Mesenchymal stem cell (in vitro differentiated cells and primary cell): ENCODE measurements at regions not wholly inside any gene's neighbourhood (a gene's known extent, or its start where the extent isn't known, plus 50 kb on each side); places are given as distances from the start of the nearest gene placed in this dataset.
A peak's percentile ranks its signal among the peaks of the same experiment; 100 is the strongest.

Source experiments
- DNase-seq: peaks from one replicate; pipeline ENCODE4 v3.0.0-alpha.2; 2013
- H2AFZ ChIP-seq: one replicate; pipeline ENCODE4 v1.6.1; 2013; ENCODE audit warnings: low read depth, mild to moderate bottlenecking, control low read depth, inconsistent platforms, low read length, moderate library complexity
- H2AK5ac ChIP-seq: 2 replicates; pipeline ENCODE4 v1.6.1; 2013; ENCODE audit warnings: low read length, moderate library complexity, mild to moderate bottlenecking, inconsistent platforms; ENCODE audit not compliant: severe bottlenecking
- H2BK120ac ChIP-seq: one replicate; pipeline ENCODE4 v1.6.1; 2013; ENCODE audit warnings: low read depth, mild to moderate bottlenecking, inconsistent platforms, low read length, moderate library complexity
- H2BK12ac ChIP-seq, 2 experiments: one replicate each; pipeline ENCODE4 v1.6.1; 2013; ENCODE audit warnings: inconsistent platforms in 2 of 2, low read length in 2 of 2, mild to moderate bottlenecking in 2 of 2, moderate library complexity in 2 of 2, control low read depth in 1 of 2
- H2BK15ac ChIP-seq: one replicate; pipeline ENCODE4 v1.6.1; 2013; ENCODE audit warnings: mild to moderate bottlenecking, low read depth, inconsistent platforms; ENCODE audit not compliant: poor library complexity, severe bottlenecking
- H2BK5ac ChIP-seq: 2 replicates; pipeline ENCODE4 v1.6.1; 2013; ENCODE audit warnings: low read depth, mild to moderate bottlenecking, low read length, control low read depth, inconsistent platforms; ENCODE audit not compliant: poor library complexity, severe bottlenecking
- H3K14ac ChIP-seq, 2 experiments: one replicate each; pipeline ENCODE4 v1.6.1; 2013; ENCODE audit warnings: inconsistent platforms in 2 of 2, low read length in 2 of 2, control low read depth in 1 of 2, mild to moderate bottlenecking in 1 of 2, moderate library complexity in 1 of 2
- H3K18ac ChIP-seq, 2 experiments: one replicate each; pipeline ENCODE4 v1.6.1; 2013; ENCODE audit warnings: inconsistent platforms in 2 of 2, low read length in 2 of 2, control low read depth in 1 of 2, low read depth in 1 of 2, mild to moderate bottlenecking in 1 of 2
- H3K23ac ChIP-seq, 2 experiments: one replicate each; pipeline ENCODE4 v1.6.1; 2013; ENCODE audit warnings: inconsistent platforms in 2 of 2, low read length in 2 of 2, mild to moderate bottlenecking in 2 of 2, moderate library complexity in 2 of 2, control low read depth in 1 of 2
- H3K27ac ChIP-seq: 2 replicates; pipeline ENCODE4 v1.5.1; 2013; ENCODE audit warnings: mild to moderate bottlenecking, moderate library complexity, low read length, control low read depth, inconsistent platforms; ENCODE audit not compliant: poor library complexity, severe bottlenecking
- H3K27me3 ChIP-seq, 2 experiments: 2 replicates each; pipeline versions ENCODE4 v1.6.1 to v1.7.0; 2013; ENCODE audit warnings: low read length in 2 of 2, mild to moderate bottlenecking in 2 of 2, moderate library complexity in 2 of 2, control low read depth in 1 of 2, inconsistent platforms in 1 of 2; ENCODE audit not compliant: control insufficient read depth in 1 of 2, insufficient read depth in 1 of 2
- H3K36me3 ChIP-seq, 2 experiments: 2 replicates each; pipeline versions ENCODE4 v1.6.1 to v1.7.0; 2013; ENCODE audit warnings: low read length in 2 of 2, control low read depth in 1 of 2, inconsistent platforms in 1 of 2, low read depth in 1 of 2, mild to moderate bottlenecking in 1 of 2; ENCODE audit not compliant: insufficient read depth in 2 of 2, control insufficient read depth in 1 of 2
- H3K4ac ChIP-seq, 2 experiments: one replicate each; pipeline ENCODE4 v1.6.1; 2013; ENCODE audit warnings: inconsistent platforms in 2 of 2, low read length in 2 of 2, mild to moderate bottlenecking in 2 of 2, moderate library complexity in 2 of 2, control low read depth in 1 of 2, low read depth in 1 of 2
- H3K4me1 ChIP-seq: 2 replicates; pipeline ENCODE4 v1.6.1; 2013; ENCODE audit warnings: low read depth, low read length, control low read depth; ENCODE audit not compliant: control insufficient read depth, insufficient read depth
- H3K4me2 ChIP-seq: 2 replicates; pipeline ENCODE4 v1.6.1; 2013; ENCODE audit warnings: low read length, mild to moderate bottlenecking, inconsistent platforms; ENCODE audit not compliant: poor library complexity, severe bottlenecking
- H3K4me3 ChIP-seq, 2 experiments: 2 replicates each; pipeline versions ENCODE4 v1.5.1 to v1.7.0; 2013; ENCODE audit warnings: low read length in 2 of 2, mild to moderate bottlenecking in 2 of 2, control low read depth in 1 of 2, low read depth in 1 of 2; ENCODE audit not compliant: insufficient read depth in 1 of 2
- H3K79me1 ChIP-seq: replicated peaks from 2 replicates; pipeline ENCODE4 v1.6.1; 2013; ENCODE audit warnings: mild to moderate bottlenecking, control low read depth, low read length, inconsistent platforms; ENCODE audit not compliant: poor library complexity, severe bottlenecking
- H3K9ac ChIP-seq: 2 replicates; pipeline ENCODE4 v1.7.0; 2013; ENCODE audit warnings: mild to moderate bottlenecking, low read length, moderate library complexity
- H3K9me3 ChIP-seq: 2 replicates; pipeline ENCODE4 v1.7.0; 2013; ENCODE audit warnings: mild to moderate bottlenecking, low read length; ENCODE audit not compliant: control insufficient read depth
- H4K8ac ChIP-seq: one replicate; pipeline ENCODE4 v1.6.1; 2013; ENCODE audit warnings: inconsistent platforms, mild to moderate bottlenecking, low read length, moderate library complexity
- H4K91ac ChIP-seq: one replicate; pipeline ENCODE4 v1.6.1; 2013; ENCODE audit warnings: mild to moderate bottlenecking, low read length, inconsistent platforms
- whole genome bisulfite sequencing: methylation state at CpG from one replicate; pipeline ENCODE4 v1.1.7; 2013; ENCODE audit warnings: mixed read lengths; 5-methylcytosine and 5-hydroxymethylcytosine counted together

- no peak overlapping the region for H3K4me2 ChIP-seq
- H3K4me3 ChIP-seq: no peak overlapping the region
- no peak overlapping the region for H3K9ac ChIP-seq
- H2BK15ac ChIP-seq: no peak overlapping the region
- no peak overlapping the region for H3K23ac ChIP-seq
- H4K91ac ChIP-seq: no peak overlapping the region
- no peaks in the 10 kb centered on the region for H3K36me3 ChIP-seq
- H3K4me1 ChIP-seq: peaks cover 3% of the 10 kb centered on the region
- no peak overlapping the region for H2BK12ac ChIP-seq
- no peak overlapping the region for H2BK120ac ChIP-seq
- no peak for DNase-seq
- no peak overlapping the region for H2BK5ac ChIP-seq
- H3K27ac ChIP-seq: no peak overlapping the region
- H4K8ac ChIP-seq: no peak overlapping the region
- no peak overlapping the region for H3K4ac ChIP-seq
- no peaks in the 10 kb centered on the region for H3K79me1 ChIP-seq
- no peak overlapping the region for H2AK5ac ChIP-seq
- no peak overlapping the region for H3K18ac ChIP-seq
- H3K9me3 ChIP-seq: no peaks in the 10 kb centered on the region
- no peaks in the 10 kb centered on the region for H3K27me3 ChIP-seq
- WGBS: 50% methylated on average over 1 of the region's 1 CpG
- no peak overlapping the region for H3K14ac ChIP-seq
- H2AFZ ChIP-seq: no peak overlapping the region
Measured at GRCh38 chr9:115300116-115300515, 182.2 kb upstream of the TNC start.

DNA sequence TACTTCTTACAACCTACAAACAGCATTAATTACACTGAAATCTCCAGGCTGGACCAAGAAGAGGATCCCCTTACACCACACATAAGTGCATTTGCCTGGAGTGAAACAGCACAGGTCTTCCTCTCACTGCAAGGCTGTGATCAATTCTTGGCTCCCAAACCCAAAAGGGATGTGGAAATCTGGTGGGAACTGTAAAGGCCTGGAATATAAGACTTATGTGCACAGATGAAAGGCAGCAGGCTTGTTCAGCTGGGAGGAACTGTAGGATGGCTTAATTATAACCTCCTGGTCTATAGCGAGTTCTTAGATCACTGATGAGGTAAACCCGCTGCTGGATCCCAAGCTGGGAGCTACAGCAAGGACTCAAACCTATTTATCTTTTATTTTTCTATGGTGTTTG, 182.9 kb upstream of the TNC start:
- no peak overlapping the region for H2AFZ ChIP-seq
- H2BK5ac ChIP-seq: no peak overlapping the region
- DNase-seq: no peak
- no peak overlapping the region for H3K14ac ChIP-seq
- H3K36me3 ChIP-seq: no peaks in the 10 kb centered on the region
- no peak overlapping the region for H2BK15ac ChIP-seq
- H3K79me1 ChIP-seq: no peaks in the 10 kb centered on the region
- no peak overlapping the region for H3K4ac ChIP-seq
- no peak overlapping the region for H3K23ac ChIP-seq
- no peak overlapping the region for H2BK12ac ChIP-seq
- H4K91ac ChIP-seq: no peak overlapping the region
- no peak overlapping the region for H2BK120ac ChIP-seq
- no peaks in the 10 kb centered on the region for H3K27me3 ChIP-seq
- no peaks in the 10 kb centered on the region for H3K9me3 ChIP-seq
- no peak overlapping the region for H3K18ac ChIP-seq
- no peak overlapping the region for H3K4me2 ChIP-seq
- peaks cover 5% of the 10 kb centered on the region for H3K4me1 ChIP-seq
- no peak overlapping the region for H2AK5ac ChIP-seq
- no peak overlapping the region for H3K9ac ChIP-seq
- 92% methylated on average over 2 of the region's 2 CpGs for WGBS
- H3K4me3 ChIP-seq: no peak overlapping the region
- H3K27ac ChIP-seq: no peak overlapping the region
- no peak overlapping the region for H4K8ac ChIP-seq

GRCh38 chr9:115301581-115301980, 183.6 kb upstream of the TNC start:
- peaks cover 5% of the 10 kb centered on the region for H3K4me1 ChIP-seq
- H3K14ac ChIP-seq: no peak overlapping the region
- H3K18ac ChIP-seq: no peak overlapping the region
- H2BK5ac ChIP-seq: no peak overlapping the region
- no peak overlapping the region for H3K9ac ChIP-seq
- whole genome bisulfite sequencing: 82% methylated on average over 3 of the region's 5 CpGs
- no peak overlapping the region for H2BK15ac ChIP-seq
- no peak overlapping the region for H3K4me2 ChIP-seq
- no peak overlapping the region for H4K91ac ChIP-seq
- H3K36me3 ChIP-seq: no peaks in the 10 kb centered on the region
- no peak for DNase-seq
- H3K27ac ChIP-seq: no peak overlapping the region
- no peaks in the 10 kb centered on the region for H3K79me1 ChIP-seq
- H2BK12ac ChIP-seq: no peak overlapping the region
- no peak overlapping the region for H2AFZ ChIP-seq
- H3K23ac ChIP-seq: no peak overlapping the region
- no peaks in the 10 kb centered on the region for H3K27me3 ChIP-seq
- no peak overlapping the region for H4K8ac ChIP-seq
- H2BK120ac ChIP-seq: no peak overlapping the region
- H2AK5ac ChIP-seq: no peak overlapping the region
- H3K9me3 ChIP-seq: no peaks in the 10 kb centered on the region
- no peak overlapping the region for H3K4ac ChIP-seq
- no peak overlapping the region for H3K4me3 ChIP-seq

DNA sequence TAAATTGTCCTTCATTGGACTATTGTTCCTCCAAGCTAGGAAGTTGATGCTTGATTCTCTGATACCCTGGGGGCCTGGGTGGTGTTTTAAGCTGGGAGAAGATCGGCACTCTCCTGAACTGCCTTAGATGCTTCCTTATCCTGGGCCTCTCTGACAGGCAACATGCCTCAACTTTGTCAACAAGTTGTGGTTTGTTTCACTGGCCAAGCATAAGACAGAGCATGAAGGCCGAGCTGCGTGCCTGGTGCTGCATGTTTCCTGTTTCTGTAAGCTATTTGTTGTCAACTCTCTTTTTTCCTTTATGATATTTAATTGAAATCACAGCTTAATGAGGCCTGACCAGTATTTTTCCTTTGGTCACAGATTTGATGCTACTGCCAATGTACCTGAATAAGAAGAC, 187.6 kb upstream of the TNC start:
- H4K8ac ChIP-seq: no peak overlapping the region
- H2BK5ac ChIP-seq: no peak overlapping the region
- H3K9me3 ChIP-seq: no peaks in the 10 kb centered on the region
- no peak overlapping the region for H3K4me3 ChIP-seq
- H3K4ac ChIP-seq: no peak overlapping the region
- peaks cover 2% of the 10 kb centered on the region for H3K4me1 ChIP-seq
- no peak overlapping the region for H2AFZ ChIP-seq
- no peak overlapping the region for H3K4me2 ChIP-seq
- H2BK12ac ChIP-seq: no peak overlapping the region
- no peaks in the 10 kb centered on the region for H3K36me3 ChIP-seq
- H3K9ac ChIP-seq: no peak overlapping the region
- H4K91ac ChIP-seq: no peak overlapping the region
- H3K14ac ChIP-seq: no peak overlapping the region
- H3K27ac ChIP-seq: no peak overlapping the region
- H3K27me3 ChIP-seq: no peaks in the 10 kb centered on the region
- H3K18ac ChIP-seq: no peak overlapping the region
- H2AK5ac ChIP-seq: no peak overlapping the region
- WGBS: 0% methylated on average over 1 of the region's 3 CpGs
- H3K79me1 ChIP-seq: no peaks in the 10 kb centered on the region
- no peak overlapping the region for H2BK120ac ChIP-seq
- H3K23ac ChIP-seq: no peak overlapping the region
- no peak overlapping the region for H2BK15ac ChIP-seq
- peak; percentile 46 for DNase-seq
